ENCODE measurements at regions not wholly inside any gene's neighbourhood (a gene's known extent, or its start where the extent isn't known, plus 50 kb on each side); places are given as distances from the start of the nearest gene placed in this dataset.
A peak's percentile ranks its signal among the peaks of the same experiment; 100 is the strongest.

GRCh38 chr4:31365006-31365690 is 645.0 kb downstream of the PCDH7 start:
- DNase-seq = no peak

GRCh38 chr4:31366041-31366440 is 645.9 kb downstream of the PCDH7 start:
- in situ Hi-C loops (cut with MboI; ENCODE audit: low pct_unique_long_range_greater_than_20kb, low sequenced_read_pairs) = no loop called here

More at GRCh38 chr4:31365006-31365690, 645.0 kb downstream of the PCDH7 start:
- in situ Hi-C loops (cut with MboI; ENCODE audit: low pct_unique_long_range_greater_than_20kb, low sequenced_read_pairs) = no loop called here

GRCh38 chr4:31370866-31371465 is 650.8 kb downstream of the PCDH7 start:
- in situ Hi-C loops (cut with MboI; ENCODE audit: low pct_unique_long_range_greater_than_20kb, low sequenced_read_pairs) = no loop called here
- DNase-seq = peak; percentile 63

More at GRCh38 chr4:31366041-31366440, 645.9 kb downstream of the PCDH7 start:
- DNase-seq = no peak

GRCh38 chr4:31374256-31374960 is 654.2 kb downstream of the PCDH7 start:
- no peak for DNase-seq
- in situ Hi-C loops (cut with MboI; ENCODE audit: low pct_unique_long_range_greater_than_20kb, low sequenced_read_pairs) = no loop called here

- in situ Hi-C loops (cut with MboI; ENCODE audit: low pct_unique_long_range_greater_than_20kb, low sequenced_read_pairs) = no loop called here
- DNase-seq = no peak
Observed at GRCh38 chr4:31375936-31376335, 655.8 kb downstream of the PCDH7 start.

GRCh38 chr4:31379364-31379763 is 659.2 kb downstream of the PCDH7 start:
- in situ Hi-C loops (cut with MboI; ENCODE audit: low pct_unique_long_range_greater_than_20kb, low sequenced_read_pairs) = no loop called here
- DNase-seq = no peak

- no peak for DNase-seq
- in situ Hi-C loops (cut with MboI; ENCODE audit: low pct_unique_long_range_greater_than_20kb, low sequenced_read_pairs) = no loop called here
Observed at GRCh38 chr4:31383767-31384166, 663.6 kb downstream of the PCDH7 start.

GRCh38 chr4:31390849-31391248 is 670.7 kb downstream of the PCDH7 start:
- in situ Hi-C loops (cut with MboI; ENCODE audit: low pct_unique_long_range_greater_than_20kb, low sequenced_read_pairs) = no loop called here
- no peak for DNase-seq

- in situ Hi-C loops (cut with MboI; ENCODE audit: low pct_unique_long_range_greater_than_20kb, low sequenced_read_pairs) = no loop called here
- DNase-seq = no peak
Observed at GRCh38 chr4:31391976-31392375, 671.8 kb downstream of the PCDH7 start.

GRCh38 chr4:31392923-31393322 is 672.8 kb downstream of the PCDH7 start:
- in situ Hi-C loops (cut with MboI; ENCODE audit: low pct_unique_long_range_greater_than_20kb, low sequenced_read_pairs) = no loop called here
- DNase-seq = no peak

GRCh38 chr4:31408121-31408520 is 688.0 kb downstream of the PCDH7 start:
- DNase-seq = no peak
- in situ Hi-C loops (cut with MboI; ENCODE audit: low pct_unique_long_range_greater_than_20kb, low sequenced_read_pairs) = no loop called here

GRCh38 chr4:31411565-31411964 is 691.4 kb downstream of the PCDH7 start:
- no peak for DNase-seq
- in situ Hi-C loops (cut with MboI; ENCODE audit: low pct_unique_long_range_greater_than_20kb, low sequenced_read_pairs) = no loop called here

- DNase-seq = no peak
- in situ Hi-C loops (cut with MboI; ENCODE audit: low pct_unique_long_range_greater_than_20kb, low sequenced_read_pairs) = no loop called here
Observed at GRCh38 chr4:31415629-31416028, 695.5 kb downstream of the PCDH7 start.

- no peak for DNase-seq
- in situ Hi-C loops (cut with MboI; ENCODE audit: low pct_unique_long_range_greater_than_20kb, low sequenced_read_pairs) = no loop called here
Observed at GRCh38 chr4:31416498-31416897, 696.3 kb downstream of the PCDH7 start.

- no peak for DNase-seq
- in situ Hi-C loops (cut with MboI; ENCODE audit: low pct_unique_long_range_greater_than_20kb, low sequenced_read_pairs) = no loop called here
Observed at GRCh38 chr4:31417040-31417439, 696.9 kb downstream of the PCDH7 start.

- no peak for DNase-seq
- in situ Hi-C loops (cut with MboI; ENCODE audit: low pct_unique_long_range_greater_than_20kb, low sequenced_read_pairs) = no loop called here
Observed at GRCh38 chr4:31422006-31422405, 701.8 kb downstream of the PCDH7 start.

- DNase-seq = no peak
- in situ Hi-C loops (cut with MboI; ENCODE audit: low pct_unique_long_range_greater_than_20kb, low sequenced_read_pairs) = no loop called here
Observed at GRCh38 chr4:31427691-31428090, 707.5 kb downstream of the PCDH7 start.

GRCh38 chr4:31442236-31442635 is 722.1 kb downstream of the PCDH7 start:
- DNase-seq = peak; percentile 7
- in situ Hi-C loops (cut with MboI; ENCODE audit: low pct_unique_long_range_greater_than_20kb, low sequenced_read_pairs) = no loop called here

GRCh38 chr4:31445526-31445925 is 725.4 kb downstream of the PCDH7 start:
- no peak for DNase-seq

GRCh38 chr4:31455612-31456011 is 735.4 kb downstream of the PCDH7 start:
- no peak for DNase-seq
- in situ Hi-C loops (cut with MboI; ENCODE audit: low pct_unique_long_range_greater_than_20kb, low sequenced_read_pairs) = no loop called here

More at GRCh38 chr4:31445526-31445925, 725.4 kb downstream of the PCDH7 start:
- in situ Hi-C loops (cut with MboI; ENCODE audit: low pct_unique_long_range_greater_than_20kb, low sequenced_read_pairs) = no loop called here
